NCI-H128 (cell line): ENCODE measurements at regions not wholly inside any gene's neighbourhood (a gene's known extent, or its start where the extent isn't known, plus 50 kb on each side); places are given as distances from the start of the nearest gene placed in this dataset.

Experiments
- DNase-seq: peaks from one replicate; lab custom pipeline; 2025; ENCODE audit not compliant: unreplicated experiment; lab: John Stamatoyannopoulos, UW

DNA sequence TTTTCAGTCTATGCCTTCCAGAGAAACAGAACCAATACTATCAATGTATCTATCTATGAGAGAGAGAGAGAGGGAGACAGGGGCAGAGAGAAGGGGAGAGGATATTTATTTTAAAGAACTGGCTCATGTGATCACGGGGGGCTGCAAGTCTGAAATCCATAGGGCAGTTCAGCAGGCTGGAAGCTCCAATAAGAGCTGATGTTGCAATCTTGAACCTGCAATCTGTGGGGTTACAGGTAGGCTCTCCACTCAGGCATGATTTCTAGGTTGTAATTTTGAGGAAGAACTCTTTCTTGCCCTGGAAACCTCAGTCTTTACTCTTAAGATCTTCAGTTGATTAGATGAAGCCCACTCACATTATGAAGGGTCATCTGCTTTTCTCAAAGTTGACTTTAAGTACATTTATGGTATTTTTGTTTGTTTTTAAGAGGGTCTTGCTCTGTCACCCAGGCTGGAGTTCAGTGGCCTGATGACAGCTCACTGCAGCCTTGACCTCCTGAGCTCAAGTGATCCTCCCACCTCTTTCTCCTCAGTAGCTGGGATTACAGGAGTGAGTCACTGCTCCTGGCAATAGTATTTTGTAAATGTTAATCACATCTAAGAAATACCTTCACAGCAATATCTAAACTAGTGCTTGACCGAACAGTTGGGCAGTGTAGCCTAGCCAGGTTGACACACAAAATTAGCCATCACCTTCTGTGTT lies 376.4 kb downstream of the FGF9 start:
- no peak for DNase-seq

DNA sequence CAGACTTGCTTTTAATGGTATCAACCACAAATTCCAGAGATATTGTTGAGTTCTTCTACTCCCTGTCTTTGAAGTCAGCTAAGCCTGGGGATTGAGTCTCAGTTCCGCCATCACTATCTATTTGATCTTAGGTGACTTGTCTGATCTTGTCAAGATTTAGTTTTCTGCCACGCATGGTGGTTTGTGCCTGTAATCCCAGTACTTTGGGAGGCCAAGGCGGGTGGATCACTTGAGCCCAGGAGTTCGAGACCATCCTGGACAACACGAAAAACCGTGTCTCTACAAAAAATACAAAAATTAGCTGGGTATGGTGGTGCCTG lies 376.9 kb downstream of the FGF9 start:
- no peak for DNase-seq

DNA sequence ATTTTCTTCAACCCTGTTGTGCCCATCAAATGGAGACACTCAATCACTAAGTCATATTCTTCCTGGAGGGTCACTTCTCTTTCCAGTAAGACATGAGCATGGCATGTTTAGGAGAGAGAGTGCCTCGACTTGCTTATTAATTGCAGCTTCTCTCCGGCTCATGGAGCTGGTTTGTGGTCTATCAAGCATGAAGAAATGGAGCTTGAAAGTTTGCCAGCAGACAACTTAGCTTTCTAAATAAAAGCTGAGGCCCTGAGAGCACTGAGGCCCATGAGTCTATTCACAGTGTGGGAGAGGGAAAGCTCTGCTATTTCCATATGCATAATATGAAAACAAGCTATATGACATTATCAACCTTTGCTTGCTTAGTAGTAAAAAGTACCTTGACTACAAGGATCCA lies 378.5 kb downstream of the FGF9 start:
- DNase-seq = peak; percentile 55

DNA sequence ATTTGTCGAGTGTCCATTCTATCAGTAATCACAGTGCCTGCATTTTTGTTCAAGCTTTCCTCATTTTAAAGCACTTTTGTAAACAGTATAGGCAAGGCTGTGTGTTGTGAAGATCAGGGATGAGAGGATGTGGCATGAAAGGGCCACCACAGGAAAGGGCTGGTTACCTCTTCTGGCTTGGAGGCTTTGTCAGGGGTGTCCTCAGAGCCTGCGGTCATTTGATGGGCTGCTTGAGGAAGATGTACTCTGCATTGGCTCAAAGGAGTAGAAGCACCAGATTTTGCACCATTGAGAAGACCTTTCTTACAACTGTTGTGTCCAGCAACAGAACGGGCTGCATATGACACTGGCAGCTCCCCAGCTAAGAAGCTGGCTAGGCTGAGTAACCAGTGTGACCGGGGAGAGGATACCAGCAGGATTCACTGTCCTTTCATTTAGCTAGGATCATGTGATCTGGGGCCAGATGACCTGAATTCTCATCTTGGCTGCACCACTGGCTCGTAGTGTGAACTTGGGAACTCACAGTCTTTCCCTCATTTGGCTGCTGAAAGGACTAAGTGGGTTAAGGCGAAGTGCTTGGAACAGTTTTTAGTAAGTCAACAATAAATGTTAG lies 380.2 kb downstream of the FGF9 start:
- no peak for DNase-seq

DNA sequence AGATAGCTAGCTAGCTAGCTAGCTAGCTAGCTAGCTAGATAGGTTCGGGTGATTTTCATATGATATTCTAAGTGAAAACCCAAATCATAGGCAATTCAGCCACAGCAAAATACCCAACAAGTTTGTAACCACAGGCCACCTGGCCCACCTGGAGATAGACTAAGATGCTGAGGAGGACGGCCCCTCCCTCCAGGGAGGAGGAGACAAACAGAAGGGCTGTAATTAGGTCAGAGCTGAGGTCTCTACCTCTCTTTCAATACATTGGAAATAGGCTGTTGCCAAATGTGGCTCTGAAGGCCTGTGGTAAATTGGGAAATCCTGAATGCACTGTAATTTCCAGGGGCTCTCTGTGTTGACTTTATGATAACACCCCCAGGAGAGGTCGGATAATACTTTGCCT lies 382.2 kb downstream of the FGF9 start:
- DNase-seq = no peak

DNA sequence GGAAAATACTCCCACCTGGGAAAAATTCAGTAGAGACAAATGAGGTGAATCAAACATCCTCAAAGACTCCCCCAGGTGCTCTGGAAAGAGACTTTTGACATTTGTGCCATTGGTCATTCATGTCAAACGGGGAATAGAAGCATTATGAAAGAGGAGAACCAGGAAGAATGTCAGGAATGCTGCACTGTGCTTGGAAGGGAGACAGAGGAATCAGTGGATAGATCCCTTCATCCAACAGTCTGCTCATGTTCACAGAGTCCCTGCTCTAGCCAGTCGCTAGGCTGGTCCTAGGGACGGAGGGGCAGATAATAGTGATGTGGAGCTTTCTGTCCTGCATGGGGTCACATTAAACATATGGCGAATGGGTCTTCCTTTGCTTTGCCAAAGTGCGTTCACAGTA lies 384.4 kb downstream of the FGF9 start:
- DNase-seq = no peak

DNA sequence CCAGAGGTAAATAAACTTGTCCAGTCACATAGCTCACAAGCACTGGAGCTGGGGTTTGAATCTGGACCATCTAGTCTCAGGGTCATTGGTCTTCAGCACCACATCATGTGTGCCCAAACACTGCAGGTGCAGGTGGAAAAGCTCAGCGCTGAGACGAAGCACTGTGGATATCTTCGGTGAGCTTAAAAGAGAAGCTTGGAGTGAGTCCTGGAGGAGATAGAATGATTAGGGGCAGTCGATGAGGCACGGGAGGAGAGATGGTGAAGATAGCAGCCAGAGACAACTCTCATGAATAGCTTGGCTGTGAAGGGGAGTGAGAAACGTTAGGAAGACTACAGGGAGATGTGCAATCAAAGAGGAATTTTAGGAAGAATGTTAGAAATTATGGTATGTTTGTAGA lies 389.3 kb downstream of the FGF9 start:
- no peak for DNase-seq

DNA sequence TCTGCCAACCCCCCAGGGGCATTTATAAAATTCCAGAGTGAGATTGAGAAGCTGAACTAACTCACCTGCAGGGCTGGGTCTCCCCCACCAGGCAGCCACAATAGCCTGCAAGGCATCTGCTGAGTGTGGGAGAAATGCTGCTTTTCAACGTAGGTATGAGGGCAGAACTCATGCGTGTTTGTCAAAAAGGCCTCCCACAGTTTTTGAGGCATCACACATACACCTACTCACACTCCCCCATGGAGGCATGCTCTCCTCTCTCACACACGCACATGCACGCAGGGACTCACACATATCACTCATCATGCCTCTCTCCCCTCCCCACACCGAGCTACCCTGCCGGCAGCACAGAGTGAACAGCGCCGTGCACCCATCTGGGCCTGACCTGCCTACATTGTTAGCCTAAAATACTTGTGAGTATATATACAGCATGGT lies 390.5 kb downstream of the FGF9 start:
- DNase-seq = no peak

DNA sequence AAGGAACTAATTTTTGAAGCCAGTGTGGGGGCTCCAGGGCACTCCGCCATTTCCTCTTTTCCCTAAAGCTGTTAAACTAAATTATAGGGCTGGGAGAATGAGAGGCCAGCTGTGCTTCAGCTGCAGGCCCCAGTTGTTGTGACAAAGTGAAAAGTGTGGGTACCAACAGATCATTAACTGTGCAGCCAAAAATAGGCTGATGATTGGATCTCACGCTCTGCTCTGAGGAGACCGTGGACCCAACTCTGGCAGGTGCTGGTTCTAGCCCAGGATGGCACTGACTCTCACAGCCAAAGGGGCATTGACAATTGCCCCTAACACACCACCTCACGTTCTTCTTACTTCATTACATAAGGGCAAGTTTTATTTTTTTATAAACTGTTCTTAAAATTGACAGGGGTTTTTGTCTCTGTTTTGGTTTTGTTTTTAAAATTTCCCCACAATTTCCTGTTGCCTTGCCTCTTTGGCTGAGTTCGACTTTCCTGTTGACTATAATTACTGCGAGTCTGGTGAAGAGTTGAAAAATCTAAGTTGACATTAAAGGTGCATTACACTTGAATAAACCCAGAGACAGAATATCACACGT lies 391.0 kb downstream of the FGF9 start:
- DNase-seq = no peak

DNA sequence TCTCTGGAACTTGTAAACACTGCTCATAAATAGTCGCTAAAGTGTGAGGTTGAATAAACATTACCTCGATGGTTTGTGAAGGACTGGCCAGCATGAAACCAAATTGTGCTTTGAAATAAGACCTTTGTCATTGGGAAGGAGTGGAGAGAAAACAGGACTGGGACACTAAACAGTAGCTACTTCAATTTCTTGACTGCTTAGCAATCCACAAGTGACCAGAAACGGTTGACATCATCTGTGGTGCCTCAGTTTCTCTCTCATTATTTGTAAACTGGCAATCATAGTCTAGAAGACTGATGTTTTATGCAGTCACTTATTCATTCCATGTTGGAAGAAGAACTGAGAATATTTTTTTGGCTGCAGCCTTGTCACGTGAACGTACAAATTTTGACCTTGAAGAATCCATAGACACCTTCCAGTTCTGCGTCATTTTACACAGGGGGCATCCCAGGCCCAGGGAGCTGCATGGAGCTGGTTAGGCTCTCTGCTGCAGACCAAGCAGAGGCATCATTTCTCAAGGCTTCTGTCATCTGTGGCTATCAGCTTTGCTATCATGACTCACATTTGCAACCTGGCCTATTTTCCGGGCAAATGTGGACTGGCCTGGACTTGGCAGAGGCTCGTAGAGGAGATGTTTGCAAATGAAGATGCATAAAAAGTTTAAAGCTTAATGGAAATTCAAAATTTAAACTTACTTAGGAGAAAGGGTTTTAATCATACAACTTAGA lies 391.8 kb downstream of the FGF9 start:
- DNase-seq = no peak

DNA sequence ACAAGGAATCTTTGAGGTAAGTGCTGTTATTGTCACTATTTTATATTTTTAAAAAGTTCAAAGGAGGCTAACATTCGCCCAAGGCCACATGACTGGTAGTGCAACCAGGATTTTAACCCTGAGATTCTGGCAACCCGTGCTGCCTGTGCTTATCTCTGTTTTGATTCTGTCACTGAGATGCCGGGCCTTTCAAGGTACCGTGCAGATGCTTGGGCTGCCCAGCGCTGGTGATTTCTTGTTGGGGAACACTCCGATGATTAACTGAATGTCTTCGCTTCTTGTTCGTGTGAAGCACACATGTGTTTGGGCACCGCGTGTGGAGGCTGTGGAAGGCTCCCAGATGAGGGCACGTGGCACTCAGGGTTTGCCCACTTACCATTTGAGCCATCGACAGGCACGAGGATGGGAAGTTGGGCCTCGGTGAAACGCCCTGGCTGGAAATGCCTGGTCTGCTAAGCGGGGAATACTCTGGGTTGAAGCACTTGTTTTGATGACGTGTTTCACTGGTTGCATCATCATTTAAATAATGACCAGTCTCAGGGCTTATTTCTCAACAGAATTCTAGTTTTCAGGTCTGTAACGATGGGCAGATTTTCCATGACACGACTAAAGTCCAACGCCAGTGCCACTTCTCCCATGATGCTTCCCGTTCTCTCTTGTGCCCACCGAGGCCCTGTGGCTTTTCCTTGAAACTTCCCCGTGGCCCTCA lies 392.7 kb downstream of the FGF9 start:
- DNase-seq = no peak

DNA sequence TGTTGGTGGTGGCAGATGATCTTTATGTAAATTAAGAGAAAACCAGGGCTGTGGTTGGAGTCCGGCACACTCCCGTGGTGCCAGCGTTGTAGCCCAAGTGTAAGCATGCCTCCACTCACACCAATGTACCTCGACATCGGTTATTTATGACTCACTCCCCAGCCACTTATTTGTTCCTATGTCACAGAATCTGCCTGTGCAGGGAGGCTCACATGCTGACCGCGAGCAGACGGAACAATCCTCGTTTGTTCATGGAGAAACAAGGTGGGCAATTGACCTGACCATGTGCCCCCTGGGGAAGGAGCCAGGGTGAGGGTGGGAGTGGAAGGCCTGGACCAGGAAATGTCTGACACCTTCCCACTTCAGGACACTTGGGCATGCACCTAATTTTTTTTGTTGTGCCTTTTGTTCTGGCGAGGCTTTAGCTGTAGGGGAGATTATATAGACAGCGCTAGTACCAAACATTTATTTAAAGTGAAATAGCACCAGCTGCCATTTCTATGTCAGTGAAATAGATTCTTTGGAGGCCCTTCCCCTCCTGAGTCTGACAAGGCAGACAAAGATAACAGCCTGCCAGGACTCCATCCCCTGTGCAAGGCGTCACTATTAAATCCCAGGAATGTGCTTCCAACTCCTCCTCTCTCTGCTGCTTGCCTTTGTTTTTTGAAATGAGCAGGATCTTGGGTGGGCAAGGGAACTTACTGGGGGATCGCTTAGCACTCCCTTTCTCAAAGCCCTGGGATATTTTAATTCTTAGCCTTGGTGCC lies 394.2 kb downstream of the FGF9 start:
- no peak for DNase-seq

DNA sequence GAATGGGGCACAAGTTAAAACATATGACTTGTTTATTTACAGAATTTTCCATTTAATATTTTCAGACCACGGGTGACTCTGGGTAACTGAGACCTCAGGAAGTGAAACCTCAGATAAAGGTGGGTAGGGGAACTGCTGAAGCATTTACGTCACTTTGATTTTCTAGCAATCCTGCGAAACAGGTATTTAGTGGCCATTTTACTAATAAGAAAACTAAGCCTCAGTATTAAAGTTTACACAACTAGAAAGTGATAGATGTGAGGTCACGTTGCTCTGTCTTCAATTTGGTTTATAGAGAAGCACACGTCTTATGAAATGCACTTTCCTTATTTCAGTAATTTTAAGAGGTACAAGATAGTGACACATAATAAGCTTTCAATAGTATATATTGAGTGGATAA lies 402.8 kb downstream of the FGF9 start:
- no peak for DNase-seq

DNA sequence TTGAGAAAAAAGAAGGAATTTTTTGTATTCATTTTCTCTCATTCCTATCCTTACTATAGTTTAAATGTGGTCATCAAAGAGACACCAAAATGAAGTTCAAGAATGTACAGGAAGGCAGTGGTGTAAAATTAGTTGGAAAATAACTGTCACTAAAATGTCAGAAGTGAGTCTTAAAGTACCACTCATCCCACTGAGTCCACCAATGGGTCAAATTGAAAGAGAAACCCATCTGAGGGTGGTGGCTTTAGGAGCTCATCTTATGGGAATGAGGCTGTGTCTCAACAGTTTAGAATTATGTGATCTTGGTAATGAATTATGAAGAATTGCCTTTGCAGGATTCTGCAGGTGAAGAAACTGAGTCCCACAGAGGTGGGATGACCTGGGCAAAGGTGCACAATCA lies 403.5 kb downstream of the FGF9 start:
- DNase-seq = no peak

DNA sequence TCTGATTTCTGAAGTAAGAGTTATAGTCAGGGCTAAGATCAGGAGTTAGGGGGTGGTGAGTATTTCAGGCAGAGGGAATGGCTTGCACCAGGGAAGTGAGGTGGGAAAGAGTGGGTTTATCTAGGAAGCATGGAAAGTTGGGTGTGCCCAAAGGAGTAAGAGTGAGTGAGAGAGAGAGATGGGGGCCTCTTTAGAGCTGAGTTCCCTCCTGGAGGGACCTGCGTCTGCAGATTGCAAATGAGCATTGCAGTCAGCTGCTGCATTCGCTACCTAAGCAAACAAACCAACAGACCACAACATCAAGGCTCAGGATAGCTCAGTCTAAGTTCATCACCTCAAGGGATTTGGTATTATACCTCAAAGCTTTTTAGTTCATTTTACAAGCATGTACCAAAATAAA lies 405.8 kb downstream of the FGF9 start:
- DNase-seq = no peak

DNA sequence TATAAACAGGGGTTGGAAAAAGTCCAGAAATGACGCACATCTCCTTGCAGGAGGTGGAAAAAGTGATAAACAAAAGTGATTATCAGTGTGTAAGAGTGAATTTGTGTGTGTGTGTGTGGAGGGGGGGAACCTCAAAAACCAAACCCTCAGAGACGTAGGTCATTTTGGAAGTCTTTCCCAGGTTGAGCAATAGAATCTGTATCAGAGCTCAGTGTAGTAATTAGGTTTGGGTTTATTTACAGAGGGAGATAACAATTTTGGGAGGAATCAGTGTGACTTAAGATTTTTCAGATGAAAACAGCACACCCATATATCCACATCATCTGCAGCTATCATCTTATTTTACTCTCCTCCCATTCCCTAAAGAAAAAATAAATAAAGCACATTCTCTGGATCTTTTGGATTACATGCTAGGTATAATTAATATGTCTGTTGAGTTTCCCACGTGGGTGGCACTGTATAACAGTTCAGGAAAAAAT lies 406.4 kb downstream of the FGF9 start:
- DNase-seq = no peak

DNA sequence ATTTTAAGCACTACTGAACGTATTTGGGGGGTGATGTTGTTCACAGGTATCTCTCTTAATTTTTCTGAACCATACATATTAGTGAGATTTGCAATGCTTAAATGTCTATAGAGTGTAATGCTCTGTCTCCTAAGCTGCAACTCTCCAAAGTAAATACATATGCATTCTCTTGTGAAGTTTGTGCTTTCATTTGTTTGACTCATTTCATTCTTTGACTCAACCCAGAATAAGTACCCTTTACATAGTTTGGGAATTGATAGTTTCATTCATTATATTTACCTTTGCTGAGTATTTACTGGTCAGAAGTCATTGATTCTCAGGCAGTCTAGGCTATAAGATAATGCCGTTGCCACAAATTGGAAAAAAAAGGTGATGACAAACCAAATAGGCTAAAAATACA lies 406.9 kb downstream of the FGF9 start:
- no peak for DNase-seq

DNA sequence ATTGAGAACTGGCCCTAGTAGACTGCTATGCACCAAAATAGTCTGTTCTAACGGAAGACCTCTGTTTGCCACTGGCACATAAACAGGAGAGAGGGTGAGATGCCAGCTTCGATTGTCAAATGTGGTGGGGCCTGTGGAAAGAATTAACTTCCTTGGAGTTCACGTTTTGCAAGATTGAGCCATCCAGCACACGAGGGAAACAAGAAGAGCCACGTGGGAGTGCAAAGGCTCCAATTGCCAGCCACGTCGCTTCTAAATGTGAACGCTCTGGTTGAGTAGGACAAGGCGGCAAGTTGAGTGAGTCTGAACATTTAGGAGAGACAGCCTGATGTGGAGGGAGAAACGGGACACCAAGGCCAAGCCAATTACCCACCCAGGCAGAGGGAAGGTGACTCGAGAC lies 409.1 kb downstream of the FGF9 start:
- no peak for DNase-seq

DNA sequence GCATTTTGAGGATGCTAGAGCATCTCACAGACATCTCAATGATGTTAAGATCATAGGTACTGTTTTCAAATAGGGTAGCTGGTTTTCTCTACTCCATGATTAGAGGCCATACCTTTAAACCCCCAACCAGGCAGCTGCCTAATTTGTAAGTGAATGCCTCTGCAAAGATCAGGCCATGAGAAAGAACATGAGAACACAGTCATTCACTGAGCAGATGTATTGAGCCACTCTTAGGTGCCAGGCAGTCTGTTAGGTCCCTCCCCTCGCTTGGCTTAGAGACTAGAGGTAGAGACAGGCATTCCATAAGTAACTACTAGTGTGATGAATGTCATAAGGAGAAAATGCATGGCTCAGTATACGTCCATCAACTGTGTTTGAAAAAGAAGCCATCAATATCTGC lies 410.0 kb downstream of the FGF9 start:
- no peak for DNase-seq

DNA sequence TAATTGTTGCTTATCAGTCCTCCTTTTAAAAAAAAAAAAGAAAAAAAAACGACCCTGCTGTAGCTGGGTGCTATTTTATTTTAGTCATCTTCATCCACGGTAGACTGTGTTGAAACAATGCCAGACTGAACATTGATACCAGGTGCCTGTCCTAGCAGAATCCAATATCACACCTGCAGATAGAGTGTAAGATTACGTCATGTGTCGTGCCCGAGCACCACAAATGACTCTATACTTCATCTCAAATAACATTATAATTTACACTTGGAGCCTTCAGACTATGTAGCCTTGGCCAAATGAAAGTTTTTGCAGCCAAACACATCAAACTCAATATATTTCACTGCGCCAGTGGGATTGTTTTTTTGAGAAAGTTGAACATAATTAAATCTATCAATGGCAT lies 410.6 kb downstream of the FGF9 start:
- no peak for DNase-seq

DNA sequence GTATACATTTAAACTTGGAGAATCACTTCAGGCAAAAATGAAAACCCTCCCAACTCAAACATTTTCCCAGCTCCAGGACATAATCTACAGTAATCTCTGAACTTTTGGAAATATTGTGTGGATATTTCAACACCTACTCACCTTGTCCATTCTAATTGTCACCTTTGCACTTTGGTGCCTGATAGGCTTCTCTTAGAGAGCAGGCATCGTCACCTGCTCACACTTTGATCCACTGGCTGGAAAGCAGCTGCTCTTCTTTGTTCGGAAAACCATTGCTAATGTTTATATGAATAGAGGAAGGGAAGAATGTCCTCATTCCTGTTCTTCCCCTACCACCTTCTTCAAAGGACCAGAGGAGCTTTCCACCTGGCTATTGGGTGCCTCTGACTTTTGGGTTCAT lies 411.2 kb downstream of the FGF9 start:
- no peak for DNase-seq
